K562 (cell line): ENCODE measurements at regions not wholly inside any gene's neighbourhood (a gene's known extent, or its start where the extent isn't known, plus 50 kb on each side); places are given as distances from the start of the nearest gene placed in this dataset.

Source experiments
- ATAC-seq: fragments of 200-7000 bp; cut with Tn5 transposase; 3 replicates; pipeline ENCODE4 v1.9.1; 2020; ENCODE audit warnings: moderate library complexity
- BruUV-seq: library from RNA; stranded (reverse); fragments of 400-500 nt; replicated peaks from 2 replicates; lab custom pipeline; 2021; lab: Mats Ljungman, UMichigan
- CTCF ChIA-PET: fragments of 300-600 bp; formaldehyde crosslinking; extraction: SDS; loops from one replicate; lab custom pipeline; 2021; ENCODE audit warnings: low intra/inter-chr PET ratio; lab: Yijun Ruan, JAX
- POLR2A ChIA-PET: fragments of 300-600, 350-650 bp; sonication (Branson Sonifier 250); formaldehyde crosslinking; extraction: SDS; loops from one replicate; lab custom pipeline; 2021; ENCODE audit warnings: antibody characterized with exemption, inconsistent platforms; lab: Yijun Ruan, JAX
- DNase-seq, 4 experiments: peaks; one replicate each; pipeline versions ENCODE4 v3.0.0 to v3.0.0-alpha.2; 2011 to 2018; ENCODE audit warnings: low spot score in 3 of 4, mixed read lengths in 3 of 4; ENCODE audit errors: extremely low read depth in 1 of 4
- FAIRE-seq: peaks from 2 replicates; lab custom pipeline; 2011; peaks lifted over from hg19 to GRCh38; lab: Jason Lieb, UNC
- H2AFZ ChIP-seq: 2 replicates; pipeline ENCODE4 v1.6.0; 2011; ENCODE audit warnings: low read depth, low read length, control low read depth, inconsistent platforms
- H3K27ac ChIP-seq: fragments of 200-600 bp; 3 replicates; pipeline ENCODE4 v1.8.0; 2011; ENCODE audit warnings: low read depth, mild to moderate bottlenecking, control low read depth, inconsistent platforms, low read length, moderate library complexity, mixed read lengths; ENCODE audit errors: extremely low read depth
- H3K27me3 ChIP-seq, 2 experiments: fragments of 300-600 bp in 1 of 2; 2 replicates in 1 of 2; 3 replicates in 1 of 2; pipeline versions ENCODE4 v1.6.0 to v1.8.0; 2011; ENCODE audit warnings: inconsistent platforms in 2 of 2, low read length in 2 of 2, mild to moderate bottlenecking in 1 of 2, mixed read lengths in 1 of 2, moderate library complexity in 1 of 2; ENCODE audit not compliant: control insufficient read depth in 2 of 2, insufficient read depth in 2 of 2
- H3K36me3 ChIP-seq: fragments of 300-600 bp; 3 replicates; pipeline ENCODE4 v1.8.0; 2011; ENCODE audit warnings: mild to moderate bottlenecking, low read length, inconsistent platforms; ENCODE audit not compliant: control insufficient read depth, insufficient read depth
- H3K4me1 ChIP-seq, 2 experiments: fragments of 200-600 bp in 1 of 2; replicated peaks in 1 of 2; 2 replicates in 1 of 2; 3 replicates in 1 of 2; pipeline versions ENCODE4 v1.5.1 to v1.8.0; 2011; ENCODE audit warnings: inconsistent platforms in 2 of 2, low read length in 2 of 2, mild to moderate bottlenecking in 1 of 2, mixed read lengths in 1 of 2, moderate library complexity in 1 of 2; ENCODE audit not compliant: control insufficient read depth in 2 of 2, insufficient read depth in 2 of 2
- H3K4me2 ChIP-seq: 2 replicates; pipeline ENCODE4 v1.6.1; 2011; ENCODE audit warnings: low read length, control low read depth, inconsistent platforms, mixed read lengths; ENCODE audit not compliant: insufficient read depth
- H3K4me3 ChIP-seq: fragments of 200-600 bp; sonication (generic), shearing (Covaris generic); 2 replicates; pipeline ENCODE4 v1.5.1; 2016; ENCODE audit warnings: control low read depth, inconsistent platforms
- H3K79me2 ChIP-seq: fragments of 200-600 bp; 3 replicates; pipeline ENCODE4 v1.8.0; 2011; ENCODE audit warnings: low read length, inconsistent platforms; ENCODE audit not compliant: control insufficient read depth, insufficient read depth
- H3K9ac ChIP-seq, 2 experiments: 2 replicates each; pipeline versions ENCODE4 v1.6.0 to v1.6.1; 2011; ENCODE audit warnings: low read depth in 2 of 2, low read length in 2 of 2, control low read depth in 1 of 2, inconsistent platforms in 1 of 2, mild to moderate bottlenecking in 1 of 2, mixed read lengths in 1 of 2; ENCODE audit not compliant: insufficient read depth in 1 of 2
- H3K9me1 ChIP-seq: one replicate; pipeline ENCODE4 v1.6.0; 2011; ENCODE audit warnings: inconsistent platforms, mild to moderate bottlenecking, low read length, moderate library complexity; ENCODE audit not compliant: control insufficient read depth, insufficient read depth
- H3K9me3 ChIP-seq: replicated peaks from 2 replicates; pipeline ENCODE4 v1.5.1; 2011; ENCODE audit warnings: low read depth, low read length, inconsistent platforms; ENCODE audit not compliant: control insufficient read depth, insufficient read depth
- H4K20me1 ChIP-seq: replicated peaks from 2 replicates; pipeline ENCODE4 v1.6.1; 2011; ENCODE audit warnings: low read length, inconsistent platforms, mixed read lengths; ENCODE audit not compliant: control insufficient read depth, insufficient read depth
- ARNT ChIP-seq, 2 experiments: fragments of 450-650 bp; IDR thresholded peaks; 2 replicates each; pipeline ENCODE4 v1.6.1; 2016; ENCODE audit warnings: mild to moderate bottlenecking in 1 of 2
- BCOR ChIP-seq: fragments of 450-650 bp; IDR thresholded peaks from 2 replicates; pipeline ENCODE4 v1.6.1; 2016
- EP300 ChIP-seq: IDR thresholded peaks from 2 replicates; pipeline ENCODE4 v1.6.1; 2012; ENCODE audit warnings: low read length, improper control_type of control experiment
- FOS ChIP-seq: IDR thresholded peaks from 3 replicates; pipeline ENCODE4 v1.6.1; 2011; ENCODE audit not compliant: insufficient read length; ENCODE audit errors: extremely low read depth
- ILK ChIP-seq: fragments of 450-650 bp; IDR thresholded peaks from 2 replicates; pipeline ENCODE4 v1.6.1; 2016; ENCODE audit warnings: missing genetic modification characterization, low read depth, mild to moderate bottlenecking, missing compliant biosample characterization, moderate library complexity, borderline replicate concordance
- POLR2G ChIP-seq: fragments of 200-400 bp; formaldehyde crosslinking; IDR thresholded peaks from 2 replicates; pipeline ENCODE4 v1.6.1; 2017; ENCODE audit warnings: low read depth, mild to moderate bottlenecking, antibody characterized with exemption, low read length, moderate library complexity
- SETDB1 ChIP-seq: IDR thresholded peaks from one replicate; pipeline ENCODE4 v1.6.1; 2012; ENCODE audit warnings: low read length, control low read depth, inconsistent platforms
- STAG1 ChIP-seq: sonication (generic); formaldehyde crosslinking; IDR thresholded peaks from 2 replicates; pipeline ENCODE4 v1.5.0; 2020; ENCODE audit warnings: missing genetic modification reagents, borderline replicate concordance
- ZBTB11 ChIP-seq, 3 experiments: fragments of 200-800 bp in 1 of 3; fragments of 250-450 bp in 1 of 3; fragments of 450-650 bp in 1 of 3; sonication (Bioruptor Pico) in 1 of 3; sonication (Bioruptor generic) in 1 of 3; formaldehyde crosslinking in 1 of 3; IDR thresholded peaks; 2 replicates each; pipeline versions ENCODE4 v1.6.1 to v1.8.0; 2016 to 2022; ENCODE audit warnings: mild to moderate bottlenecking in 2 of 3, missing genetic modification characterization in 2 of 3, missing compliant biosample characterization in 1 of 3, moderate library complexity in 1 of 3
- ZNF354B ChIP-seq: fragments of 250-450 bp; sonication (Bioruptor Pico); IDR thresholded peaks from 2 replicates; pipeline ENCODE4 v1.4.0; 2020
- ZNF431 ChIP-seq: sonication (generic); formaldehyde crosslinking; IDR thresholded peaks from 2 replicates; pipeline ENCODE4 v1.8.0; 2022; ENCODE audit warnings: mild to moderate bottlenecking, missing genetic modification reagents
- WGBS: fragments of 100-300 bp; shearing (Covaris generic); methylation state at CpG from one replicate; pipeline ENCODE4 v1.1.6; 2016; ENCODE audit warnings: low coverage, mixed read lengths; ENCODE audit not compliant: insufficient coverage; ENCODE audit errors: missing lambda C conversion rate; 5-methylcytosine and 5-hydroxymethylcytosine counted together
- in situ Hi-C: fragments of 300-500 bp; cut with MboI; formaldehyde crosslinking; loops from 4 replicates; pipeline ENCODE4 v1.15.0; 2018; ENCODE audit warnings: inconsistent platforms, mixed read lengths
- intact Hi-C: fragments of 100-400 bp; cut with micrococcal nuclease; formaldehyde crosslinking; loops from 2 replicates; pipeline ENCODE4 v1.14.2; 2022

GRCh38 chr20:54343634-54344033 is 131.8 kb upstream of the DOK5 start:
- TF ChIP-seq ZNF354B (CRISPR knock-in tag): no peak
- no peak for TF ChIP-seq ARNT (IDR thresholded peaks at IDR 0.05)
- no peak for TF ChIP-seq ZNF431 (CRISPR knock-in tag)
- TF ChIP-seq POLR2G: no peak
- TF ChIP-seq STAG1 (CRISPR knock-in tag): no peak
- TF ChIP-seq FOS: no peak
- no peak for TF ChIP-seq EP300
- TF ChIP-seq BCOR: no peak
- TF ChIP-seq SETDB1: no peak
- intact Hi-C loops (no loop called here), in situ Hi-C loops (no loop called here)
- H3K9me3 ChIP-seq: no peaks in the 10 kb centered on the region
- no peaks in the 10 kb centered on the region for H4K20me1 ChIP-seq
- WGBS: 0% methylated on average over 1 of the region's 1 CpG
- no peaks in the 10 kb centered on the region for H3K79me2 ChIP-seq
- BruUV-seq: no TSS peak
- no peaks in the 10 kb centered on the region for H3K4me1 ChIP-seq
- no peak overlapping the region for H3K27ac ChIP-seq
- POLR2A ChIA-PET: no interaction called here
- FAIRE-seq (no peak), DNase-seq (no peak), ATAC-seq (no peak)
- no peaks in the 10 kb centered on the region for H3K36me3 ChIP-seq
- no peak overlapping the region for H2AFZ ChIP-seq
- CTCF ChIA-PET: no interaction called here
- no peaks in the 10 kb centered on the region for H3K27me3 ChIP-seq
- no peaks in the 10 kb centered on the region for H3K9me1 ChIP-seq
- H3K4me3 ChIP-seq: no peak overlapping the region
- H3K9ac ChIP-seq: no peak overlapping the region
- no peak overlapping the region for H3K4me2 ChIP-seq

GRCh38 chr20:54344832-54345231 is 130.6 kb upstream of the DOK5 start:
- H3K27ac ChIP-seq: no peak overlapping the region

More at GRCh38 chr20:54344832-54345231, 130.6 kb upstream of the DOK5 start:
- no peak overlapping the region for H2AFZ ChIP-seq
- no peak for FAIRE-seq
- TF ChIP-seq ZBTB11 (CRISPR knock-in tag; IDR thresholded peaks at IDR 0.05) (peak in 1 of 3 experiments; percentile 56; a peak in 1 of 6 replicates), ILK (tag) (no peak)
- H3K79me2 ChIP-seq: no peaks in the 10 kb centered on the region
- no peak for DNase-seq
- H3K4me3 ChIP-seq: no peak overlapping the region
- POLR2A ChIA-PET: no interaction called here
- in situ Hi-C loops: no loop called here
- no peaks in the 10 kb centered on the region for H3K36me3 ChIP-seq
- H3K9me3 ChIP-seq: no peaks in the 10 kb centered on the region
- no peak for ATAC-seq
- no peak overlapping the region for H3K4me2 ChIP-seq
- 0% methylated on average over 2 of the region's 2 CpGs for WGBS
- no TSS peak for BruUV-seq
- intact Hi-C loops: no loop called here
- H3K9ac ChIP-seq: no peak overlapping the region
- H3K27me3 ChIP-seq: no peaks in the 10 kb centered on the region
- H3K4me1 ChIP-seq: no peaks in the 10 kb centered on the region
- CTCF ChIA-PET: no interaction called here
- no peaks in the 10 kb centered on the region for H4K20me1 ChIP-seq
- H3K9me1 ChIP-seq: no peaks in the 10 kb centered on the region
